ENCODE measurements at regions not wholly inside any gene's neighbourhood (a gene's known extent, or its start where the extent isn't known, plus 50 kb on each side); places are given as distances from the start of the nearest gene placed in this dataset.

GRCh38 chr10:3324612-3325038, 152.0 kb upstream of the PITRM1 start (continued):
- TF ChIP-seq PBX3 (IDR thresholded peaks at IDR 0.05) (no peak), MEF2A (IDR thresholded peaks at IDR 0.05; ENCODE audit: borderline replicate concordance, low read depth) (no peak), ELF1 (IDR thresholded peaks at IDR 0.05) (no peak), FOXJ3 (CRISPR knock-in tag; IDR thresholded peaks at IDR 0.05) (no peak), SIN3A (IDR thresholded peaks at IDR 0.05; ENCODE audit: borderline replicate concordance, low read depth, low read length) (no peak), ZBTB33 (IDR thresholded peaks at IDR 0.05; ENCODE audit: borderline replicate concordance, low read depth) (no peak), NFIC (IDR thresholded peaks at IDR 0.05; ENCODE audit: borderline replicate concordance) (no peak), FOSL2 (IDR thresholded peaks at IDR 0.05; ENCODE audit: borderline replicate concordance, low read depth) (no peak)

- no peaks in the 10 kb centered on the region for H3K9me3 ChIP-seq
- no peaks in the 10 kb centered on the region for H3K9me2 ChIP-seq
- TF ChIP-seq USF2 (IDR thresholded peaks at IDR 0.05; ENCODE audit: borderline replicate concordance, low read depth, low read length) (no peak), RAD21 (IDR thresholded peaks at IDR 0.05; ENCODE audit: low read length) (no peak), RFX5 (IDR thresholded peaks at IDR 0.05; ENCODE audit: low read length) (no peak), EZH2phosphoT487 (IDR thresholded peaks at IDR 0.05; ENCODE audit: borderline replicate concordance, low read depth) (no peak), RXRA (IDR thresholded peaks at IDR 0.05; ENCODE audit: borderline replicate concordance, low read depth) (no peak), FOXM1 (IDR thresholded peaks at IDR 0.05; ENCODE audit: low read depth) (no peak), CTCF (IDR thresholded peaks at IDR 0.05) (no peak), CHD2 (IDR thresholded peaks at IDR 0.05; ENCODE audit: low read length, partially characterized antibody) (no peak), FOSL2 (IDR thresholded peaks at IDR 0.05; ENCODE audit: borderline replicate concordance, low read depth) (no peak)
- no peak overlapping the region for H3K4me2 ChIP-seq
- no peak overlapping the region for H3K9ac ChIP-seq
- no peaks in the 10 kb centered on the region for H3K79me2 ChIP-seq (ENCODE audit: insufficient read depth)
- CTCF ChIA-PET: interaction anchor here (1.5 kb wide), 1 partner anchor 25 kb away, joined by 4 read pairs; no protein-coding TSS in a partner anchor
- no peaks in the 10 kb centered on the region for H3K36me3 ChIP-seq (replicated peaks in 1 of 2; ENCODE audit: control insufficient read depth in 1 of 2, insufficient read depth in 2 of 2, low read length in 1 of 2)
- H3K27ac ChIP-seq (ENCODE audit: low read depth in 2 of 2, low read length in 1 of 2): no peak overlapping the region; a peak in 1 of 4 replicates
- POLR2A ChIA-PET: interaction anchor here (1.0 kb wide), 1 partner anchor 461 kb away, joined by 3 read pairs; the partner anchor contains the start of gene KLF6
- no peaks in the 10 kb centered on the region for H3F3A ChIP-seq (replicated peaks; ENCODE audit: insufficient read depth)
- peak overlapping the region; percentile 64 for H2AFZ ChIP-seq (ENCODE audit: low read depth)
- peaks cover 0 to 9% of the 10 kb centered on the region in 2 experiments; a peak in 1 of 4 replicates for H3K4me1 ChIP-seq (ENCODE audit: control insufficient read depth in 1 of 2, insufficient read depth in 2 of 2, low read depth in 1 of 2, low read length in 1 of 2)
- 56% methylated on average over 11 of the region's 11 CpGs for WGBS (ENCODE audit: low lambda C conversion rate)
- H4K20me1 ChIP-seq (ENCODE audit: insufficient read depth): no peaks in the 10 kb centered on the region
- DNase-seq: peak; percentile 39
- H3K4me3 ChIP-seq (ENCODE audit: low read depth in 2 of 2, low read length in 1 of 2): no peak overlapping the region
- no peaks in the 10 kb centered on the region for H3K27me3 ChIP-seq (ENCODE audit: insufficient read depth)
These were observed 151.4 kb upstream of the PITRM1 start for GRCh38 chr10:3323865-3324498.

Measured in SK-N-SH (cell line).